ENCODE measurements at regions not wholly inside any gene's neighbourhood (a gene's known extent, or its start where the extent isn't known, plus 50 kb on each side); places are given as distances from the start of the nearest gene placed in this dataset.

GRCh38 chr2:36178384-36178783 is 177.2 kb upstream of the CRIM1 start:
- no peaks in the 10 kb centered on the region for H3K27me3 ChIP-seq (replicated peaks; ENCODE audit: control insufficient read depth, insufficient read depth, low read length)
- no peak for TF ChIP-seq CTCF (IDR thresholded peaks at IDR 0.05; ENCODE audit: insufficient read depth, low read length, poor library complexity, severe bottlenecking)
- no peaks in the 10 kb centered on the region for H3K36me3 ChIP-seq (ENCODE audit: control insufficient read depth, insufficient read depth, low read length)
- no peak for DNase-seq (ENCODE audit: extremely low read depth, insufficient read length)
- H3K4me3 ChIP-seq (replicated peaks; ENCODE audit: low read depth, low read length): no peak overlapping the region

GRCh38 chr2:36177282-36177681 is 178.3 kb upstream of the CRIM1 start:
- no peak for TF ChIP-seq CTCF (IDR thresholded peaks at IDR 0.05; ENCODE audit: insufficient read depth, low read length, poor library complexity, severe bottlenecking)
- no peaks in the 10 kb centered on the region for H3K27me3 ChIP-seq (replicated peaks; ENCODE audit: control insufficient read depth, insufficient read depth, low read length)
- DNase-seq (ENCODE audit: extremely low read depth, insufficient read length): no peak
- H3K36me3 ChIP-seq (ENCODE audit: control insufficient read depth, insufficient read depth, low read length): no peaks in the 10 kb centered on the region
- H3K4me3 ChIP-seq (replicated peaks; ENCODE audit: low read depth, low read length): no peak overlapping the region

GRCh38 chr2:36174920-36175319 is 180.7 kb upstream of the CRIM1 start:
- H3K27me3 ChIP-seq (replicated peaks; ENCODE audit: control insufficient read depth, insufficient read depth, low read length): no peaks in the 10 kb centered on the region

GRCh38 chr2:36173760-36174404 is 181.7 kb upstream of the CRIM1 start:
- Histone ChIP-seq H3K36me3 (ENCODE audit: control insufficient read depth, insufficient read depth, low read length) (no peaks in the 10 kb centered on the region), H3K4me3 (replicated peaks; ENCODE audit: low read depth, low read length) (no peak overlapping the region), H3K27me3 (replicated peaks; ENCODE audit: control insufficient read depth, insufficient read depth, low read length) (no peaks in the 10 kb centered on the region)
- no peak for DNase-seq (ENCODE audit: extremely low read depth, insufficient read length)
- TF ChIP-seq CTCF (IDR thresholded peaks at IDR 0.05; ENCODE audit: insufficient read depth, low read length, poor library complexity, severe bottlenecking): no peak

More at GRCh38 chr2:36174920-36175319, 180.7 kb upstream of the CRIM1 start:
- H3K4me3 ChIP-seq (replicated peaks; ENCODE audit: low read depth, low read length): no peak overlapping the region
- no peaks in the 10 kb centered on the region for H3K36me3 ChIP-seq (ENCODE audit: control insufficient read depth, insufficient read depth, low read length)
- TF ChIP-seq CTCF (IDR thresholded peaks at IDR 0.05; ENCODE audit: insufficient read depth, low read length, poor library complexity, severe bottlenecking): no peak
- DNase-seq (ENCODE audit: extremely low read depth, insufficient read length): no peak

- no peak for TF ChIP-seq CTCF (IDR thresholded peaks at IDR 0.05; ENCODE audit: insufficient read depth, low read length, poor library complexity, severe bottlenecking)
- no peak for DNase-seq (ENCODE audit: extremely low read depth, insufficient read length)
- Histone ChIP-seq H3K36me3 (ENCODE audit: control insufficient read depth, insufficient read depth, low read length) (no peaks in the 10 kb centered on the region), H3K4me3 (replicated peaks; ENCODE audit: low read depth, low read length) (no peak overlapping the region), H3K27me3 (replicated peaks; ENCODE audit: control insufficient read depth, insufficient read depth, low read length) (no peaks in the 10 kb centered on the region)
Observed at GRCh38 chr2:36172824-36173223, 182.8 kb upstream of the CRIM1 start.

GRCh38 chr2:36170805-36171204 is 184.8 kb upstream of the CRIM1 start:
- Histone ChIP-seq H3K4me3 (replicated peaks; ENCODE audit: low read depth, low read length) (no peak overlapping the region), H3K27me3 (replicated peaks; ENCODE audit: control insufficient read depth, insufficient read depth, low read length) (no peaks in the 10 kb centered on the region), H3K36me3 (ENCODE audit: control insufficient read depth, insufficient read depth, low read length) (no peaks in the 10 kb centered on the region)
- TF ChIP-seq CTCF (IDR thresholded peaks at IDR 0.05; ENCODE audit: insufficient read depth, low read length, poor library complexity, severe bottlenecking): no peak
- DNase-seq (ENCODE audit: extremely low read depth, insufficient read length): no peak

Measured in GM06990 (cell line).